BLaER1 (cell line): ENCODE measurements at regions not wholly inside any gene's neighbourhood (a gene's known extent, or its start where the extent isn't known, plus 50 kb on each side); places are given as distances from the start of the nearest gene placed in this dataset.

Experiments used
- H3K27ac ChIP-seq: shearing (Covaris generic); formaldehyde crosslinking; 2 replicates; pipeline ENCODE4 v1.8.1; 2022
- H3K27me3 ChIP-seq: shearing (Covaris generic); formaldehyde crosslinking; 2 replicates; pipeline ENCODE4 v1.8.1; 2022
- H3K36me3 ChIP-seq: shearing (Covaris generic); formaldehyde crosslinking; 2 replicates; pipeline ENCODE4 v1.8.1; 2022
- H3K4me1 ChIP-seq: shearing (Covaris generic); formaldehyde crosslinking; 2 replicates; pipeline ENCODE4 v1.8.1; 2022
- H3K4me2 ChIP-seq: shearing (Covaris generic); formaldehyde crosslinking; 2 replicates; pipeline ENCODE4 v1.8.1; 2022
- H3K4me3 ChIP-seq: shearing (Covaris generic); formaldehyde crosslinking; 2 replicates; pipeline ENCODE4 v1.8.1; 2022
- H3K9ac ChIP-seq: shearing (Covaris generic); formaldehyde crosslinking; 2 replicates; pipeline ENCODE4 v1.8.1; 2022
- H3K9me3 ChIP-seq: shearing (Covaris generic); formaldehyde crosslinking; 2 replicates; pipeline ENCODE4 v1.8.1; 2022
- H4K20me1 ChIP-seq: shearing (Covaris generic); formaldehyde crosslinking; 2 replicates; pipeline ENCODE4 v1.8.1; 2022
- Cebpa-rat ChIP-seq: shearing (Covaris generic); IDR thresholded peaks from 2 replicates; pipeline ENCODE4 v1.8.1; 2022

GRCh38 chr5:91830361-91830953 is 447.3 kb upstream of the ARRDC3 start:
- no peak overlapping the region for H3K27ac ChIP-seq
- no peak overlapping the region for H3K4me3 ChIP-seq
- H3K4me1 ChIP-seq = no peaks in the 10 kb centered on the region
- TF ChIP-seq Cebpa-rat = no peak
- no peaks in the 10 kb centered on the region for H3K27me3 ChIP-seq
- no peaks in the 10 kb centered on the region for H3K9me3 ChIP-seq
- H3K9ac ChIP-seq = no peak overlapping the region
- no peaks in the 10 kb centered on the region for H4K20me1 ChIP-seq
- H3K36me3 ChIP-seq = no peaks in the 10 kb centered on the region
- H3K4me2 ChIP-seq = no peak overlapping the region

- no peak overlapping the region for H3K4me3 ChIP-seq
- H3K4me1 ChIP-seq = no peaks in the 10 kb centered on the region
- no peaks in the 10 kb centered on the region for H3K36me3 ChIP-seq
- H3K27ac ChIP-seq = no peak overlapping the region
- TF ChIP-seq Cebpa-rat = no peak
- no peak overlapping the region for H3K9ac ChIP-seq
- H4K20me1 ChIP-seq = no peaks in the 10 kb centered on the region
- no peaks in the 10 kb centered on the region for H3K9me3 ChIP-seq
- H3K27me3 ChIP-seq = no peaks in the 10 kb centered on the region
- no peak overlapping the region for H3K4me2 ChIP-seq
These were observed 442.5 kb upstream of the ARRDC3 start for GRCh38 chr5:91825618-91826017.

GRCh38 chr5:91824406-91824805 is 441.3 kb upstream of the ARRDC3 start:
- Histone ChIP-seq H3K27ac (no peak overlapping the region), H3K4me3 (no peak overlapping the region), H3K36me3 (no peaks in the 10 kb centered on the region), H4K20me1 (no peaks in the 10 kb centered on the region), H3K4me1 (no peaks in the 10 kb centered on the region), H3K9ac (no peak overlapping the region), H3K27me3 (no peaks in the 10 kb centered on the region), H3K9me3 (no peaks in the 10 kb centered on the region), H3K4me2 (no peak overlapping the region)
- TF ChIP-seq Cebpa-rat = no peak

GRCh38 chr5:91820874-91821273 is 437.8 kb upstream of the ARRDC3 start:
- no peak overlapping the region for H3K9ac ChIP-seq
- no peaks in the 10 kb centered on the region for H3K36me3 ChIP-seq
- H3K9me3 ChIP-seq = no peaks in the 10 kb centered on the region
- H4K20me1 ChIP-seq = no peaks in the 10 kb centered on the region
- H3K27me3 ChIP-seq = no peaks in the 10 kb centered on the region
- no peak overlapping the region for H3K27ac ChIP-seq
- no peaks in the 10 kb centered on the region for H3K4me1 ChIP-seq
- no peak overlapping the region for H3K4me2 ChIP-seq
- no peak for TF ChIP-seq Cebpa-rat
- H3K4me3 ChIP-seq = no peak overlapping the region

GRCh38 chr5:91816681-91817080 is 433.6 kb upstream of the ARRDC3 start:
- Histone ChIP-seq H3K4me3 (no peak overlapping the region), H3K36me3 (no peaks in the 10 kb centered on the region), H3K4me1 (no peaks in the 10 kb centered on the region), H3K27ac (no peak overlapping the region), H3K27me3 (no peaks in the 10 kb centered on the region), H3K4me2 (no peak overlapping the region), H4K20me1 (no peaks in the 10 kb centered on the region), H3K9ac (no peak overlapping the region), H3K9me3 (no peaks in the 10 kb centered on the region)
- no peak for TF ChIP-seq Cebpa-rat

- no peak for TF ChIP-seq Cebpa-rat
- no peak overlapping the region for H3K27ac ChIP-seq
- H3K4me1 ChIP-seq = no peaks in the 10 kb centered on the region
- no peak overlapping the region for H3K9ac ChIP-seq
- no peaks in the 10 kb centered on the region for H4K20me1 ChIP-seq
- H3K4me3 ChIP-seq = no peak overlapping the region
- no peaks in the 10 kb centered on the region for H3K36me3 ChIP-seq
- H3K4me2 ChIP-seq = no peak overlapping the region
- H3K9me3 ChIP-seq = peaks cover 16% of the 10 kb centered on the region
- H3K27me3 ChIP-seq = no peaks in the 10 kb centered on the region
These were observed 414.5 kb upstream of the ARRDC3 start for GRCh38 chr5:91797576-91797975.

GRCh38 chr5:91794856-91795548 is 411.9 kb upstream of the ARRDC3 start:
- H3K27me3 ChIP-seq = no peaks in the 10 kb centered on the region
- H3K4me2 ChIP-seq = no peak overlapping the region
- no peaks in the 10 kb centered on the region for H3K36me3 ChIP-seq
- no peak overlapping the region for H3K27ac ChIP-seq
- H3K4me3 ChIP-seq = no peak overlapping the region
- no peak for TF ChIP-seq Cebpa-rat
- H3K9ac ChIP-seq = no peak overlapping the region
- no peaks in the 10 kb centered on the region for H3K9me3 ChIP-seq
- H4K20me1 ChIP-seq = no peaks in the 10 kb centered on the region
- H3K4me1 ChIP-seq = no peaks in the 10 kb centered on the region

- H3K4me2 ChIP-seq = no peak overlapping the region
- H3K4me1 ChIP-seq = no peaks in the 10 kb centered on the region
- no peak for TF ChIP-seq Cebpa-rat
- no peaks in the 10 kb centered on the region for H3K36me3 ChIP-seq
- no peaks in the 10 kb centered on the region for H4K20me1 ChIP-seq
- H3K9ac ChIP-seq = no peak overlapping the region
- no peak overlapping the region for H3K4me3 ChIP-seq
- no peak overlapping the region for H3K27ac ChIP-seq
- no peaks in the 10 kb centered on the region for H3K27me3 ChIP-seq
- no peaks in the 10 kb centered on the region for H3K9me3 ChIP-seq
These were observed 411.3 kb upstream of the ARRDC3 start for GRCh38 chr5:91794455-91794854.

GRCh38 chr5:91787718-91788117 is 404.6 kb upstream of the ARRDC3 start:
- H3K9me3 ChIP-seq = no peaks in the 10 kb centered on the region
- H3K36me3 ChIP-seq = no peaks in the 10 kb centered on the region
- no peaks in the 10 kb centered on the region for H3K27me3 ChIP-seq
- H4K20me1 ChIP-seq = no peaks in the 10 kb centered on the region
- no peak for TF ChIP-seq Cebpa-rat
- H3K4me1 ChIP-seq = peaks cover 8% of the 10 kb centered on the region
- no peak overlapping the region for H3K4me3 ChIP-seq
- no peak overlapping the region for H3K27ac ChIP-seq
- no peak overlapping the region for H3K4me2 ChIP-seq
- H3K9ac ChIP-seq = no peak overlapping the region

- H4K20me1 ChIP-seq = no peaks in the 10 kb centered on the region
- H3K9me3 ChIP-seq = no peaks in the 10 kb centered on the region
- no peak overlapping the region for H3K27ac ChIP-seq
- H3K4me1 ChIP-seq = no peaks in the 10 kb centered on the region
- no peak for TF ChIP-seq Cebpa-rat
- no peaks in the 10 kb centered on the region for H3K27me3 ChIP-seq
- no peak overlapping the region for H3K4me3 ChIP-seq
- H3K4me2 ChIP-seq = no peak overlapping the region
- no peak overlapping the region for H3K9ac ChIP-seq
- no peaks in the 10 kb centered on the region for H3K36me3 ChIP-seq
These were observed 394.6 kb upstream of the ARRDC3 start for GRCh38 chr5:91777671-91778070.
